NCI-H2171 treated with DMSO at 0.1 percent for 48 hours (cell line): ENCODE measurements at regions not wholly inside any gene's neighbourhood (a gene's known extent, or its start where the extent isn't known, plus 50 kb on each side); places are given as distances from the start of the nearest gene placed in this dataset.
A peak's percentile ranks its signal among the peaks of the same experiment; 100 is the strongest.
"Not testable (repeated sequence)": the region's sequence is repeated elsewhere in the genome, so short reads cannot be mapped to it uniquely, and the experiment has no call there.

Experiments used
- DNase-seq: peaks from one replicate; lab custom pipeline; 2025; lab: John Stamatoyannopoulos, UW

- no peak for DNase-seq
These were observed 312.5 kb upstream of the SEMA6A start for GRCh38 chr5:116887104-116887503.

GRCh38 chr5:116885825-116886224, 311.2 kb upstream of the SEMA6A start:
- no peak for DNase-seq

- DNase-seq, result no peak
These were observed 309.3 kb upstream of the SEMA6A start for GRCh38 chr5:116883875-116884274.

GRCh38 chr5:116881921-116882531, 307.4 kb upstream of the SEMA6A start:
- no peak for DNase-seq

- no peak for DNase-seq
These were observed 306.0 kb upstream of the SEMA6A start for GRCh38 chr5:116880601-116881000.

- no peak for DNase-seq
These were observed 305.5 kb upstream of the SEMA6A start for GRCh38 chr5:116880150-116880549.

GRCh38 chr5:116876240-116876840, 301.7 kb upstream of the SEMA6A start:
- no peak for DNase-seq

GRCh38 chr5:116872986-116873385, 298.4 kb upstream of the SEMA6A start:
- no peak for DNase-seq

GRCh38 chr5:116872486-116872885, 297.9 kb upstream of the SEMA6A start:
- DNase-seq, result no peak

GRCh38 chr5:116867825-116868224, 293.2 kb upstream of the SEMA6A start:
- DNase-seq, result not testable (repeated sequence)

GRCh38 chr5:116865651-116866050, 291.0 kb upstream of the SEMA6A start:
- DNase-seq, result no peak

GRCh38 chr5:116864838-116865190, 290.2 kb upstream of the SEMA6A start:
- DNase-seq, result no peak

- DNase-seq, result peak; percentile 3
These were observed 289.7 kb upstream of the SEMA6A start for GRCh38 chr5:116864157-116864837.

- no peak for DNase-seq
These were observed 288.2 kb upstream of the SEMA6A start for GRCh38 chr5:116862632-116863455.

- DNase-seq, result peak; percentile 3
These were observed 287.0 kb upstream of the SEMA6A start for GRCh38 chr5:116861666-116862065.

- no peak for DNase-seq
These were observed 286.5 kb upstream of the SEMA6A start for GRCh38 chr5:116861097-116861496.

- no peak for DNase-seq
These were observed 285.2 kb upstream of the SEMA6A start for GRCh38 chr5:116859666-116860320.

- DNase-seq, result no peak
These were observed 284.2 kb upstream of the SEMA6A start for GRCh38 chr5:116858705-116859333.

GRCh38 chr5:116858020-116858419, 283.4 kb upstream of the SEMA6A start:
- not testable (repeated sequence) for DNase-seq

- DNase-seq, result no peak
These were observed 281.6 kb upstream of the SEMA6A start for GRCh38 chr5:116856271-116856670.

- DNase-seq, result no peak
These were observed 279.4 kb upstream of the SEMA6A start for GRCh38 chr5:116853992-116854391.
